NCI-H1092 treated with DMSO at 0.1 percent for 48 hours (cell line): ENCODE measurements at regions not wholly inside any gene's neighbourhood (a gene's known extent, or its start where the extent isn't known, plus 50 kb on each side); places are given as distances from the start of the nearest gene placed in this dataset.

Experiments
- DNase-seq: peaks from one replicate; lab custom pipeline; 2025; lab: John Stamatoyannopoulos, UW

GRCh38 chr15:79373113-79373512 is 59.0 kb upstream of the MINAR1 start:
- no peak for DNase-seq

GRCh38 chr15:79373728-79374127 is 58.4 kb upstream of the MINAR1 start:
- DNase-seq: no peak

GRCh38 chr15:79376383-79376782 is 55.8 kb upstream of the MINAR1 start:
- DNase-seq: no peak

GRCh38 chr15:79378394-79379109 is 53.6 kb upstream of the MINAR1 start:
- DNase-seq: no peak

GRCh38 chr15:79380755-79381497 is 51.2 kb upstream of the MINAR1 start:
- DNase-seq: peak; percentile 41

GRCh38 chr15:79381593-79381992 is 50.5 kb upstream of the MINAR1 start:
- DNase-seq: no peak
